ENCODE measurements at regions not wholly inside any gene's neighbourhood (a gene's known extent, or its start where the extent isn't known, plus 50 kb on each side); places are given as distances from the start of the nearest gene placed in this dataset.

DNA sequence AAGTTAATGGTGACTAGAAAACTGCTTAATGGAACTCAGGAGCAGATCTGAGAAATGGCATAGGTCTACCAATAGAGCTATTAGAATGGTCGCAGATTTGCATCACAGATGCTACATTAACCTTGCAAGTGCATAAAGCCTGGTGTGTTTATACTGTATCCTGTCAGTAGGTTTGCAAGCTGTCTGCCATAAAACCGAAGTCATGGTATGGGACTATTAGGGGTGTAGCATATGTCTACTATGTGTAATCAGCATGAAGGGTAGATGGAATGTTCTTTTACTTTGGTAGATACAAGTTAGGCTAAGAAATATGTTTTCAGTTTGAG, 574.2 kb upstream of the ADGRL2 start:
- no peaks in the 10 kb centered on the region for H3K36me3 ChIP-seq (ENCODE audit: insufficient read depth, low read length)
- H3K27me3 ChIP-seq (ENCODE audit: control insufficient read depth in 1 of 2, insufficient read depth in 2 of 2, low read length in 2 of 2): no peaks in the 10 kb centered on the region
- no peak for DNase-seq
- no peak for ATAC-seq (ENCODE audit: poor library complexity)
- H3K4me1 ChIP-seq (ENCODE audit: insufficient read depth, low read length): no peaks in the 10 kb centered on the region
- Mint-ChIP-seq H3K4me1 (ENCODE audit: low read depth) (no peaks in the 10 kb centered on the region), H3K4me3 (no peak overlapping the region), H3K27ac (no peak overlapping the region), H3K9me3 (peaks cover 3% of the 10 kb centered on the region), H3K36me3 (ENCODE audit: low read depth) (no peaks in the 10 kb centered on the region), H3K27me3 (no peaks in the 10 kb centered on the region)
- H3K27ac ChIP-seq (ENCODE audit: low read depth in 1 of 2, low read length in 2 of 2): no peak overlapping the region
- peaks cover 0 to 3% of the 10 kb centered on the region in 2 experiments for H3K9me3 ChIP-seq (ENCODE audit: control insufficient read depth in 1 of 2, insufficient read depth in 1 of 2, low read length in 2 of 2)
- intact Hi-C loops (cut with DNase I, micrococcal nuclease): no loop called here
- H3K4me3 ChIP-seq (ENCODE audit: low read length): no peak overlapping the region
- TF ChIP-seq, protein P1, sequence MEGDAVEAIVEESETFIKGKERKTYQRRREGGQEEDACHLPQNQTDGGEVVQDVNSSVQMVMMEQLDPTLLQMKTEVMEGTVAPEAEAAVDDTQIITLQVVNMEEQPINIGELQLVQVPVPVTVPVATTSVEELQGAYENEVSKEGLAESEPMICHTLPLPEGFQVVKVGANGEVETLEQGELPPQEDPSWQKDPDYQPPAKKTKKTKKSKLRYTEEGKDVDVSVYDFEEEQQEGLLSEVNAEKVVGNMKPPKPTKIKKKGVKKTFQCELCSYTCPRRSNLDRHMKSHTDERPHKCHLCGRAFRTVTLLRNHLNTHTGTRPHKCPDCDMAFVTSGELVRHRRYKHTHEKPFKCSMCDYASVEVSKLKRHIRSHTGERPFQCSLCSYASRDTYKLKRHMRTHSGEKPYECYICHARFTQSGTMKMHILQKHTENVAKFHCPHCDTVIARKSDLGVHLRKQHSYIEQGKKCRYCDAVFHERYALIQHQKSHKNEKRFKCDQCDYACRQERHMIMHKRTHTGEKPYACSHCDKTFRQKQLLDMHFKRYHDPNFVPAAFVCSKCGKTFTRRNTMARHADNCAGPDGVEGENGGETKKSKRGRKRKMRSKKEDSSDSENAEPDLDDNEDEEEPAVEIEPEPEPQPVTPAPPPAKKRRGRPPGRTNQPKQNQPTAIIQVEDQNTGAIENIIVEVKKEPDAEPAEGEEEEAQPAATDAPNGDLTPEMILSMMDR (IDR thresholded peaks at IDR 0.05): no peak
- ChIA-PET CTCF (no interaction called here), POLR2A (no interaction called here)

DNA sequence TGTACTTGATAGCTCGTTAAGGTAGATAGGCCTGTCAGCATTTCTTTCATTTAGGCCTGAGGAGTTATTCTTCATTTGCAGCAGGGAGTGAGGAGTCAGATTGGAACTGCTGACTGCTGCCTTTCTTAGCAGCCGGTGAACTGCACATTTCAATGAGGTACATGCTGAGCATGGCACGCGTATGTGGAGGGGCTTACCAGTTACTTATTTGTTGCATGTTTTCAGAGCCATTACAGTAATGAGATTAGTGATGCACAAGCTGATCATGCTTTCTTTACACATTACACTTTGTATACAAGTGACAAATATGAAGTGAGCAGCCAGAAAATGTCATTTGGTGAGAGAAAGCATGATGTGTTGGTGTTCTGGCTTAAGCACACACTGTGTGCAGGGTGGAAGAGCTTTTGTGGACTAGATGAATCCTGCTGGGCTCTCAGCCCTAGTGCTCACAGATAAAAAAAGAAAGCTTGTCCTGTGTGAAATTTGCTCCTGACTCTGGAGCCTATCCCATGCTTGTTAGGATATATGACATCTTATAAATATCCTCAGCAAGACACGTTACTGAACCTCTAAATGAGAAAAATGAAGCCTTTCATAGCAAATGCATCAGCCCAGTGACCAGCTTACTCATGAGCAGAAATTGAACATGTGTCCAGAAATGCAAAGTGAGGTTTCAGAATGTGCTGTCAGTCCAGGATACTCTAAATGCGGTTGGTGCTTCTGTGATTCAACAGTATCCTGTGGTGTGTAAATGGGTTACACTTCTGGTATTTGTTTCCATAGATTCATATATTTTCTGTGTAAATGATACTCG, 574.7 kb upstream of the ADGRL2 start:
- Histone ChIP-seq H3K4me1 (ENCODE audit: insufficient read depth, low read length) (no peaks in the 10 kb centered on the region), H3K4me3 (ENCODE audit: low read length) (no peak overlapping the region), H3K27ac (ENCODE audit: low read depth in 1 of 2, low read length in 2 of 2) (no peak overlapping the region), H3K9me3 (ENCODE audit: control insufficient read depth in 1 of 2, insufficient read depth in 1 of 2, low read length in 2 of 2) (peaks cover 0 to 8% of the 10 kb centered on the region in 2 experiments), H3K36me3 (ENCODE audit: insufficient read depth, low read length) (no peaks in the 10 kb centered on the region), H3K27me3 (ENCODE audit: control insufficient read depth in 1 of 2, insufficient read depth in 2 of 2, low read length in 2 of 2) (no peaks in the 10 kb centered on the region)
- TF ChIP-seq, protein P1 (IDR thresholded peaks at IDR 0.05): no peak
- H3K36me3 Mint-ChIP-seq (ENCODE audit: low read depth): no peaks in the 10 kb centered on the region
- CTCF ChIA-PET: no interaction called here
- POLR2A ChIA-PET: no interaction called here
- intact Hi-C loops (cut with DNase I, micrococcal nuclease): no loop called here
- H3K4me3 Mint-ChIP-seq: no peak overlapping the region
- no peaks in the 10 kb centered on the region for H3K4me1 Mint-ChIP-seq (ENCODE audit: low read depth)
- H3K27ac Mint-ChIP-seq: no peak overlapping the region
- H3K27me3 Mint-ChIP-seq: no peaks in the 10 kb centered on the region
- ATAC-seq (ENCODE audit: poor library complexity): no peak
- H3K9me3 Mint-ChIP-seq: peaks cover 3% of the 10 kb centered on the region
- DNase-seq: no peak

DNA sequence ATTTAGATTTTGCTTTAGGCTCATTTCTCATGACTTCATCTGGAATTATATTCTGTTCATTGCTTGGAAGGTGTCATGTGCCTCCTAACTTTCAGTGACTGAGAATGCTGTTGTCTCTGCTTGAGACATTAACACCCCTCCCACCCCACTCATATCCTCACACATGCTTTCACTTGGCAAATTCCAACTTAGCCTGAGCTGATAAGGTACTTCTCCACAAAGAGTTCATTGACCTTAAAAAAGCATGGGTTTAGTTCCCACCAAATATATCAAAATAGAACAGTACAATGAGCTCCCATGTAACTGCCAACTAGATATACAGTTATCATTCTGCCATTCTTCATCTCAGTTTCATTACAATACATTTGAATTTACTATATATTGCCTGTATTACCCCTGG, 576.5 kb upstream of the ADGRL2 start:
- Histone ChIP-seq H3K9me3 (ENCODE audit: control insufficient read depth in 1 of 2, insufficient read depth in 1 of 2, low read length in 2 of 2) (peaks cover 0 to 16% of the 10 kb centered on the region in 2 experiments), H3K4me3 (ENCODE audit: low read length) (no peak overlapping the region), H3K27me3 (ENCODE audit: control insufficient read depth in 1 of 2, insufficient read depth in 2 of 2, low read length in 2 of 2) (no peaks in the 10 kb centered on the region), H3K36me3 (ENCODE audit: insufficient read depth, low read length) (no peaks in the 10 kb centered on the region), H3K27ac (ENCODE audit: low read depth in 1 of 2, low read length in 2 of 2) (no peak overlapping the region), H3K4me1 (ENCODE audit: insufficient read depth, low read length) (no peaks in the 10 kb centered on the region)
- Mint-ChIP-seq H3K27me3 (no peaks in the 10 kb centered on the region), H3K4me1 (ENCODE audit: low read depth) (no peaks in the 10 kb centered on the region), H3K27ac (no peak overlapping the region), H3K4me3 (no peak overlapping the region), H3K36me3 (ENCODE audit: low read depth) (no peaks in the 10 kb centered on the region), H3K9me3 (peaks cover 3% of the 10 kb centered on the region)
- TF ChIP-seq, protein P1 (IDR thresholded peaks at IDR 0.05): no peak
- ATAC-seq (ENCODE audit: poor library complexity) (no peak), DNase-seq (no peak)
- intact Hi-C loops (cut with DNase I, micrococcal nuclease): no loop called here
- ChIA-PET POLR2A (no interaction called here), CTCF (no interaction called here)
